ENCODE measurements at regions not wholly inside any gene's neighbourhood (a gene's known extent, or its start where the extent isn't known, plus 50 kb on each side); places are given as distances from the start of the nearest gene placed in this dataset.

GRCh38 chr1:82346141-82346540, 545.4 kb downstream of the ADGRL2 start:
- TF ChIP-seq MYC (IDR thresholded peaks at IDR 0.05; ENCODE audit: low read depth, low read length) (no peak), MAX (IDR thresholded peaks at IDR 0.05; ENCODE audit: low read depth, low read length) (no peak)
- H3K4me3 ChIP-seq (ENCODE audit: low read depth, low read length): no peak overlapping the region
- no peak for DNase-seq (ENCODE audit: low read depth)

GRCh38 chr1:82343381-82343780, 542.6 kb downstream of the ADGRL2 start:
- no peak overlapping the region for H3K4me3 ChIP-seq (ENCODE audit: low read depth, low read length)
- DNase-seq (ENCODE audit: low read depth): no peak
- TF ChIP-seq MYC (IDR thresholded peaks at IDR 0.05; ENCODE audit: low read depth, low read length) (no peak), POLR2A (IDR thresholded peaks at IDR 0.05; ENCODE audit: extremely low read depth, insufficient read length) (no peak), MAX (IDR thresholded peaks at IDR 0.05; ENCODE audit: low read depth, low read length) (no peak), CTCF (IDR thresholded peaks at IDR 0.05; ENCODE audit: low read depth, low read length) (no peak)

GRCh38 chr1:82337635-82338034, 536.9 kb downstream of the ADGRL2 start:
- no peak overlapping the region for H3K4me3 ChIP-seq (ENCODE audit: low read depth, low read length)
- TF ChIP-seq POLR2A (IDR thresholded peaks at IDR 0.05; ENCODE audit: extremely low read depth, insufficient read length): no peak
- no peak for TF ChIP-seq CTCF (IDR thresholded peaks at IDR 0.05; ENCODE audit: low read depth, low read length)
- DNase-seq (ENCODE audit: low read depth): no peak

- no peak overlapping the region for H3K4me3 ChIP-seq (ENCODE audit: low read depth, low read length)
- TF ChIP-seq POLR2A (IDR thresholded peaks at IDR 0.05; ENCODE audit: extremely low read depth, insufficient read length): no peak
- TF ChIP-seq MYC (IDR thresholded peaks at IDR 0.05; ENCODE audit: low read depth, low read length): no peak
- no peak for TF ChIP-seq CTCF (IDR thresholded peaks at IDR 0.05; ENCODE audit: low read depth, low read length)
- no peak for TF ChIP-seq MAX (IDR thresholded peaks at IDR 0.05; ENCODE audit: low read depth, low read length)
- DNase-seq (ENCODE audit: low read depth): no peak
Observed at GRCh38 chr1:82330330-82330729, 529.6 kb downstream of the ADGRL2 start.

- no peak overlapping the region for H3K4me3 ChIP-seq (ENCODE audit: low read depth, low read length)
- TF ChIP-seq POLR2A (IDR thresholded peaks at IDR 0.05; ENCODE audit: extremely low read depth, insufficient read length): no peak
- no peak for TF ChIP-seq MYC (IDR thresholded peaks at IDR 0.05; ENCODE audit: low read depth, low read length)
- TF ChIP-seq MAX (IDR thresholded peaks at IDR 0.05; ENCODE audit: low read depth, low read length): no peak
- TF ChIP-seq CTCF (IDR thresholded peaks at IDR 0.05; ENCODE audit: low read depth, low read length): no peak
- no peak for DNase-seq (ENCODE audit: low read depth)
Observed at GRCh38 chr1:82329226-82329625, 528.5 kb downstream of the ADGRL2 start.

GRCh38 chr1:82323144-82323841, 522.6 kb downstream of the ADGRL2 start:
- H3K4me3 ChIP-seq (ENCODE audit: low read depth, low read length): no peak overlapping the region
- DNase-seq (ENCODE audit: low read depth): no peak
- TF ChIP-seq POLR2A (IDR thresholded peaks at IDR 0.05; ENCODE audit: extremely low read depth, insufficient read length): no peak
- no peak for TF ChIP-seq CTCF (IDR thresholded peaks at IDR 0.05; ENCODE audit: low read depth, low read length)
- TF ChIP-seq MAX (IDR thresholded peaks at IDR 0.05; ENCODE audit: low read depth, low read length): no peak
- TF ChIP-seq MYC (IDR thresholded peaks at IDR 0.05; ENCODE audit: low read depth, low read length): no peak

All from NB4 (cell line).